GM19395 (cell line): ENCODE measurements at regions not wholly inside any gene's neighbourhood (a gene's known extent, or its start where the extent isn't known, plus 50 kb on each side); places are given as distances from the start of the nearest gene placed in this dataset.

ENCODE experiments used
- ATAC-seq: cut with Tn5 transposase; IDR thresholded peaks from one replicate; pipeline ENCODE4 v1.9.1; 2021; ENCODE audit warnings: mild to moderate bottlenecking, moderate library complexity; ENCODE audit not compliant: unreplicated experiment

DNA sequence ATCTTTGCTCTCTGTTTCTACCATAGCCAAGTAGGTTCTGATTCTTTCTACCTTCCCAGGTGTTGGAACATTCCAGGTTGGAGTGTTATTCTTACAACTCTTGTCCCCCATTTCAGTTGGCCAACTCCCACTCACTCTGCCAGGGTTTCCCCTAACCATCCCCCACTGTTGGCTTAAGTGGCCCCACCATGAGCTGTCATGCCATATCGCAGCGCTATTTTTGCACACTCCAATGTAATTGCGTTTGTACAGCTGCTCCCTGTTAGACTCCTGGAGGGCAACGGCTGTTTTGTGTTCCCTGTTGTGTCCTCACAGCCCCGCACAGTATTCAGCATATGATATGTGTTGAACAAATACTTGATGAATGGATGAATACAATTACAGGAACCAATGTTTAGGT, 117.7 kb upstream of the ETS2 start:
- ATAC-seq: no peak

DNA sequence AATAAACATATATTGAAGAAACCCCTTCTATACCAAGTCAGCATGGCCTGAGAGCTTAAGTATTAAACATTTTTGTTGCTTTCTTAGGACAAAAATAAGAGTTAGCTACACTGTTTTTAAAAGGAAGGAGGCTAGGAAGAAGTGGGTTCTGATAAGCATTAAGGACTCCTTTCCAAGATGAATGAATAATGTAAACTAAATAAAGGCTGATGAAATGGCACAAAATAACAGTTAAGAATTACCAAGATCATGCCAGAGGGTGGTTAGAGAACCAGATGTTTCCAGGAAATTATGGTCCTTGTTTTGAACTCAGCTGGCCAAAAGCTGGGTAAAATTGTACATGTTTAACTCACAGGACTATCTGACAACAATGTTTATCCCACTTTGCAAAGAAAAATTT, 114.1 kb upstream of the ETS2 start:
- no peak for ATAC-seq

DNA sequence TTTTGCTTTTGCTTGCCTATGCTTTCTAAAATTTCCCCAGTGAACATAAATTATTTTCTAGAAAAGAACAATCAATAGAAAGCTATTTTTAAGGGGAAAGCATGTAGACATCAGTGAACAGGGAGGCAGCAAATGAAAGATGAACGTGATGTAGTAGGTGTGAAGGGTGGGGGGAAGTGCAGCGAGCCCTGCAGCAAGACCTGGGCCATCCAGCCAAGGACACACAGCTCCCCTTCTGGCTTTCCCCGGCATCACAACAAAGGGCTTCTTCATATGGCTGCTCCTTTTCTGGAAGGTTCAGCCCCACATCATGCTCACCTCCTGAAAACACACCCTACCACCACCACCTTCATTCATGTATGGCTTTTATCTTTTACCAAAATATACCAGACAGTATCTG, 109.2 kb upstream of the ETS2 start:
- no peak for ATAC-seq

DNA sequence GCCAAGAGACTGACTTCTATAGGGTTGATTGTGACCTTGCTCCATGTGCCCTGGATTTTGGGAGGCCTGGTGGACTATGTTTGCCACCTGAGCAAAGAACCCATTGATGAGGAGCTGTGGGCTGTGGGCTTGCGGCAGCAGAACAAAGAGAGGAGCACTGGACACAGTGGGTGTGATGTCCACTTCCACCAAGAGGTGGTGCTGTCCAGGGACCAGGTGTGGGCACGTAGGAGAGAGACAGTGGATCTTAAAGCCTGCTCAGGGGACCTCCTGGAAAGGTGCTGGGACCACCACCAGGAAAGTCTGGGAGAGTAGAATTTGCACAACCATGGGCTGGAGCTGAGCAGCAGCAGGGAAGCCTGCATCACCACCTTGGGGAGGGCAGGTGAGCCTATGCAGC, 106.7 kb upstream of the ETS2 start:
- no peak for ATAC-seq

DNA sequence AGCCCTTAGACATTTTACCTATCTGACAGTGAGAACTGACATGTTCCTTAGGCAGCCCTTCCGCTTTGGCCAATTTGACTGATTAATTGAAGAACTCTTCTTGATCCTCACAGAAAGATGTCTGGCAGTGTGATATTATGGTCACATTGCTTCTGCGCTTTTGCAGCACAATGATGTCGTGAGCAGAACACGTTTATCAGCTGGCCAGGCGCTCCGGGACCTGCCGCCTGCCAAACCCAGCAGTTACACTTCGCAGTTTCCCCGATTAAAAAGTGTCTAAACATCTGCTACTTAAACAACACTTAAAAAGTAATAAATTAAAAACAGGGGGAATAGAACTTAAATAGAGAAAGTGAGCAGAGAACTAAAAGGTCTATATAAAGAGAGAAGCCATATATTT, 103.5 kb upstream of the ETS2 start:
- ATAC-seq: no peak

DNA sequence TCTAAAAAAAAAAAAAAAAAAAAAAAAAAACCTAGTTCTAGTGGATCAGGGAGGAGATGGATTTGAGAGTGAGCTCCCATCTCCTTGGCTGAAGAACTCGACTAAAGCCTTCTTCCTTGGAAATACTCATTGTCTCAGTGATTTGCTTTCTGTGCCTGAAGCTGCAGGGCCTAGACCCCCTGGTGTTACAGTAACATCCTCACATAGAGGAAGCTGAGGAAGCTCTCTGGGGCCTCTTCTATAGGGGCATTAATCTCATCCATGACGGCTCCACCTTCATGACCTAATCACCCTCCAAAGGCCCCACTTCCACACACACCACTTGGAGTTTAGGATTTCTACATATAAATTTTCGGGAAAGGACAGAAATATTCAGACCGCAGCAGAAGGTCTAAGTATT, 95.9 kb upstream of the ETS2 start:
- ATAC-seq: no peak

DNA sequence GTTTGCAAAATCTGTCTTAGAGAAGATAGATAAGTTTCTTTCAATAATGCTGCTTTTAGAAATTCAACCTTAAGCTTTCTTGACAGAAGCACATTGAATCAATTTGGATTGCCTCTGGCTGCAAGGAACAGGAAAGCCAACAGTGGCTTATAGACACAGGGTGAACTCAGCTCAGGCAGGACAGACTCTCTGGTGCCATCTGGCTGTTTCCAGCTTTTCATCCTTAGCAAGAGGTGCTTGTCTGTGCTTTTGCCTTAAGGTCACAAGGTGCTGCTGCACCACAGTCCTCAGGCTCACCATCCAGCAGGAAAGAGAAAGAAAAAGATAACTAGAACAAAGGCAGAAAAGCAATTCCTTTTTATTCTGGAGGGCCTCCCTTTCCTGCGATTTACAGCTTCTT, 93.7 kb upstream of the ETS2 start:
- ATAC-seq: no peak

DNA sequence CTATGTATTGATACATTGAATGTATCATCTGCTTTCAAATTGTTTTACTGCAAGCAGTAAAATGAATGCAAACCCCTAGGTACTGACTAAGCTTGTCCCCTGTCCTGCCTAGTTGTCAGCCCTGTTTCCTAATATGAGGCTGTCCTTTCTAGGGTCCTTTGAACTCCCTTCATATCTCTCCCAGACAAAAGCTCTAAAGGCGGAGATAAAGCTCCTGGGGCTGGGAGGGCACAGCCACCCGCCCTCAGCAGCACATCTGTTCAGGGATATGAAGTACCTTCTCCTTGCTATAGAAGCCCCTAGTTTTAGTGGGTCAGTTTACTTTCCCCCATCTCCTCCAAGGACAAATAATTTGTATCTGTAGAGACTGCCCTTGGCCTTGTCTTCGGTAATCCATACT, 93.1 kb upstream of the ETS2 start:
- ATAC-seq: no peak

DNA sequence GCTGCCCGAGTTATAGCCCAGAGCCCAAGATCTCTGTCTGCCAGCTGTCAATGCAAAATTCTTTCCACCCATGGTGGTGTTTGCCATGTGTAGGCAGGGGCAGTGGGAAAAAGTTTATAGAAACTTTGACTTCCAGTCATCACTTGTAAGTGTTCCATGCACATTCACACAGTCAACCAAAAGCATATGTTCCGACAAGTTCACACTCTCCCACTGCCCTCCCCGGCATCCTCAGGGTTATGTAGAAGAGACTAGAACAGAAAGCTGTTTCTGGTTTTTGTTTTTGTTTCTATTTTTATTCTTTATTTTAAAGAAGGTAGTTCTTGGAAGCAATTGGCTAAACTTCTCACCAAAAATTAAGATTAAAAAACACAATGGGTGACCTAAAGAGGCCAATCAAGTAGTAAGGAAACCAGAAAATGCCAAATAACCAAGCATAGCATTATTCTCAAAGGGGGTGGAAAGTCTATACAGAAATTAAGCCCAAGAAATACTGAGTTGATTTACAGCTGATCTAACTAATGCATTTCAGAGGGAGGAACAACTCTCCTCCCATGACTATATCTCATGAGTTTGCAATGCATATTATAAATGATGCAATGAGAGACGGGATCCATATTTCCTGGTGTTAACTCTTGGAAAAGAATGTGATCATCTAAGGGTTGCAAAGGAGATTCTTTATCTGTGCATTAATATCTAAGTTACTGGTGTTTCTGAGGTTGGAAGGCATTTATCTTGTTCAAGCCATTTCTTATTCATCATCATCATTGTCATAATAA, 91.5 kb upstream of the ETS2 start:
- no peak for ATAC-seq

DNA sequence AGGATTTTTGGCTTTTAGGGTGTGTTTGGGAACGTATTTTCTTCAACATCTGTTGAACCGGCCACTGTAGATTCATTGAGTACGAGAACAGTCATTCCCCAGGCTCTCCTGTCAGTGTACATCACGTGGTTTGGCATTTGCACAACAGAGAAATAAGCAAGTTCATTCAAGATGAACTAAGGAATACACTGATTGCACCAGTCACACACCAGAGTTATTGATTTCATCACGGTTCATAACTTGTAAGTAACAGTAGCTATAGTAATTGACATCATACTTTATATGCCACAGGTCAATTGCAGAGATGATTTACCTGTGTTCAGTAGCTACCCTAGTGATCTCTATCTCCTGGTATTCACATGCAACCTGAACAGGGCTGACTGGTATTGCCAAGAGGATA, 90.7 kb upstream of the ETS2 start:
- ATAC-seq: no peak

DNA sequence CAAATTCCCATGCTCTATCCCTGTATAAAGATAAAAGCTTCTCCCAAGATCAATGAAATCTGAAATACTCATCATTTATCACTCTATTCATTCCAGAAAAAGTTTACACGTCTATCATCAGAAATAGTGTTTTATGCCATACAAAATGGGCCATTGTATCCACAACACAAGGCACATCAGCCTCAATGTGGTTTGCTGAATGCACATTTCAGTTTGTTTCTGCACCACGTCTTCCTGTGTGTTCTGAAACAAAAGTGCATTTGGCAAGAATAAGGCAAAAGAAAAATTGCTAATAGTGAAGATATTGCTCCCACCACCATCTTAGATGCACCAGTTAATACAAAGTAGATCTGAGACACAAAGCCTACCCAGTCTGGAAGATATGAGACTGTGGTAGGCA, 89.6 kb upstream of the ETS2 start:
- ATAC-seq: no peak

DNA sequence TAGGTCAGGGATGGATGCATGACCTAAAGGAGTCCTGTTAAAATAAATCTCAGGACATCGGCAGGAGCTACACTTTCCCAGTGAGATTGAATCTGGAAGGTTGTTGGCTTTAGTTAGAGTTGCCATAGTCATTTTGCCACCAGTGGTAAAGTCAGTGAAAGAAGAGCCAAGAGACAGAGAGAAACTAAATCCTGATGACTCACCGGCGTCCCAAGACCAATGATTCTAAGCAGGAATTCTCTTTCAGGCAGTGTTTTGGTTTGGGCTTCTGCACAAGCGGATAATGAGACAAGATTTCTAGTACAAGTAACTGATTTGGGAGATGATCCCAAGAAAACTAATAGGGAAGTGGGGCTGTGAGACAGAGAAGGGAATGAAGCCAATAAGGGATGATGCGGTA, 88.8 kb upstream of the ETS2 start:
- no peak for ATAC-seq

DNA sequence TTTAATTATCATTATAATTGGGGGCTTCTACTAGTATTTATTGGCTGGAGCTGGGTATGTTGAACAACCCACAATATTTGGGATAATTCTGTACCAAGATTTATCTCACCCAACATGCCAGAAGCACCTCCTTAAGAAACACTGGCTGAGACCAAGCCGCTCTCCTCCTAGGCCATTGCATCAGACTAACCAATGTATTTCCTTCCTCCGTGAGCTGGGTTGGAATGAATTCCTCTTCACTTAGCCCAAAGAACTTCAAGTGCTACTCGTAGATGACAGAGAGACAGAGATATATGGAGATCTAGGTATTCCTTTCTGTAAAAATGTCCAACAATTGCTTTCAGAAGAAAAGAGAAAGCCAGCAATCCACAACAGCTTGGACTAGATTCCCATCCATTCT, 87.2 kb upstream of the ETS2 start:
- ATAC-seq: no peak

DNA sequence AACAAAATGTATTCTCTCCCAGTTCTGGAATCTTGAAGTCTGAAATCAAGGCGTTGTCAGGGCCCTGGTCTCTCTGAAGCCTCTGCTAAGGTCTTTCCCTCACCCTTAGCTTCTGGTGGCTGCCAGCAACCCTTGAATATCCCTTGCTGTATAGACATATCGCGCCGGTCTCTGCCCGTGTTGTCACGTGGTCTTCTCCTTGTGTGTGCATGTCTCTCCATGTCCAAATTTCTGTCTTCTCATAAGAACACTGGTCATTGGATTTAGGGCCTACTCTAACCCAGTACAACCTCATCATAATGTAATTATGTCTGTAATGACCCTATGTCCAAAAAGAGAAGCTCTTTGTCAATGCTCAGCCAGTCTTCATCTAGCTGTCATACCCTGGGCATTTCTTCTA, 85.7 kb upstream of the ETS2 start:
- no peak for ATAC-seq

DNA sequence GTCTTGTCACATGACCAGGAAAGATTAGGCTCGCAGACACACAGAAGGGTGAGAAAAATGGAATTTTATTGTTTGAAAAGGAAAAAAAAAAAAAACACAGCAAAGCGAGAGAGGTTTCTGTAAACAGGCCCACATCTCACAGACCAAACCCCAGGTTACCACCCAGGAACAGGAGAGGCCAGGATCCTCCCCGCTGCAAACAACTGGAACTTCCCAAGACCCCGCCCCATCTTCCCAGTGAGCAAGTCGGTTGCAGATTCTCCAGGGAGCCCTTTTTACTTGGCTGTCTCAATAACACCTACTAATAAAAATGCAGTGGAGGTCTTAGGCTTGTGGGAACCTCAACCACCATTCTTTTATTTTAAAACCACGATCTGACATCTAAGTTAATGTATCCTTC, 84.7 kb upstream of the ETS2 start:
- no peak for ATAC-seq

DNA sequence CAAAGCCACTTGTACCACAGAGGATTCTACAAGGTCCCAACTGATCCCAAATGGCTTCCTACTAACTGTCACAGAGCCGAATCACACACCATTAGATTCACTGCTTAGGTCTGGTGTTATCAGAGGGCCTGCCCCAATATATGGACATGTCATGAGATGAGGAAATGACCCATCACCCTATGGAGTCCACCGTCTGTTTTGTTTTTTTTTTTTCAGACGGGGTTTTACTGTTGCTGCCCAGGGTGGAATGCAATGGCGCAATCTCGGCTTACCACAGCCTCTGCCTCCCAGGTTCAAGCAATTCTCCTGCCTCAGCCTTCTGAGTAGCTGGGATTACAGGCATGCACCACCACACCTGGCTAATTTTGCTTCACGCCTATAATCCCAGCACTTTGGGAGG, 83.8 kb upstream of the ETS2 start:
- no peak for ATAC-seq

DNA sequence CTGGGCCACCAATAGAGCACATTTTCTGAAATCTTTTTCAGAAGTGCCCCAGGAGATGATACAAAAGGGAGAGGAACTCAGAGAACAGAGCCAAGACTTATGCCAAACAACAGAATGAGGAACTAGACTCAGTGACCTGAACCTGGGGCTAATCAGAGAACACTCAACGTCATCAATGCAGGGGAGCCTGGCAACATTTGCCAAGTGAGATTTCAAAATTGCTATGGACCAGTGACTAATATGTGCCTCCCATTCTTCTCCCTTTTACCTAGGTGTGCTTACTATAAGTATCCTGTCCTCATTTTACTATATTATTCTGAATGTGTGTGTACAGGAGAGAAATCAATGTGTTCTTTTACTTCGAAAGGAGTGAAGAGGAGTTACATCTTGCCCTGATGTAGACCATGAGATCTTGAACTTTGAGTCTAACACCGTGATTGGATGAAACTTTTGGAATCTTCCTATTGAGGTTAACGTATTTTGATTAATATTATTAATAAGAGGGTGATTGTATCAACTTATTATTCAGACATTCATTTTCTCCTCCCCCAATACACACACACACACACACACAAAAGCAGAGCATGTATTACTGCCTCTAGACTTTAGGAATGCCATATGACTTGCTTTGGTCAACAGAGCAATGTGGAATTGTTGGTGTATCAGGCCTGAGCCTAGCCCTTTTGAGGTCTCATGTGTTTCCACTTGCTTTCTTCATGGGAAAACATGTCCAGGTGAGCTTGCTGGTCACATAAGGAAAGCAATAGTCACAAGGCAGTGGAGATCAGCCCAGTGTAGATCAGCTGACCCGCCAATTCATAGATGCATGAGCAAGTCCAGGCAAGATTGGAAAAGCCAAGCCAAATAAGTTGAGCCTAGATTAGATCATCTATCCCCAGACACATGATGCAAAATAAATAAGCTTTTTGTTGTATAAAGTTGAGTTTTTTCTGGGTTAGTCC, 80.3 kb upstream of the ETS2 start:
- ATAC-seq: no peak

DNA sequence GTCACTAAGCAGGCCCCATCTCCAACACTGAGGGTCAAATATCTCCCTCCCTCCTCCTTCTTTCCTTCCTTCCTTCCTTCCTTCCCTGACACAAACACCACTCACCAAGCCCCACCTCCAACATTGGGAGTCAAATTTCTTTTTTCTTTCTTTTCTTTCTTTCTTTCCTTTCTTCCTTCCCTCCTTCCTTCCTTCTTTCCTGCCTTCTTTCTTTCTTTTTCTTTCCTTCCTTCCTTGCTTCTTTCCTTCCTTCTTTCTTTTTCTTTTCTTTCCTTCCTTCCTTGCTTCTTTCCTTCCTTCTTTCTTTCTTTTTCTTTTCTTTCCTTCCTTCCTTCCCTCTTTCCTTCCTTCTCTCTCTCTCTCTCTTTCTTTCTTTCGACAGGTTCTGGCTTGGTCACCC, 79.2 kb upstream of the ETS2 start:
- no peak for ATAC-seq

DNA sequence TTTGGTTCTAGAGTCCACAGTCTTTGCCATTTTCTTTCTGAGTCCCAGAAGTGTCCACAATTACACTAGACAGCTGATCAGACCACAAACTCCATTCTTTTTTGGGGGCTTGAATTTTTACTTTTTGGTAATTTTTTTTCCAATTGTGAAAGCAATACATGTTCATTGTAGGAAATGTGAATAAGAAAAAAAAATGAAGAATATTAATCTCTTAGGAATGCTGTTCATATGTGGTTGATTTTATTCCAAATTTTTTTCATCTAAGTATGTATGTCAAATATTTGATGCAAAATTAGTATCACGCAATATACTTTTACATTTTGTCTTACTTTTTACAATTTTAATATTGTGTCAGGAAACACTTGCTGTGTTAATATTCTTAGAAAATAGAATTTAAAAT, 76.4 kb upstream of the ETS2 start:
- ATAC-seq: no peak

DNA sequence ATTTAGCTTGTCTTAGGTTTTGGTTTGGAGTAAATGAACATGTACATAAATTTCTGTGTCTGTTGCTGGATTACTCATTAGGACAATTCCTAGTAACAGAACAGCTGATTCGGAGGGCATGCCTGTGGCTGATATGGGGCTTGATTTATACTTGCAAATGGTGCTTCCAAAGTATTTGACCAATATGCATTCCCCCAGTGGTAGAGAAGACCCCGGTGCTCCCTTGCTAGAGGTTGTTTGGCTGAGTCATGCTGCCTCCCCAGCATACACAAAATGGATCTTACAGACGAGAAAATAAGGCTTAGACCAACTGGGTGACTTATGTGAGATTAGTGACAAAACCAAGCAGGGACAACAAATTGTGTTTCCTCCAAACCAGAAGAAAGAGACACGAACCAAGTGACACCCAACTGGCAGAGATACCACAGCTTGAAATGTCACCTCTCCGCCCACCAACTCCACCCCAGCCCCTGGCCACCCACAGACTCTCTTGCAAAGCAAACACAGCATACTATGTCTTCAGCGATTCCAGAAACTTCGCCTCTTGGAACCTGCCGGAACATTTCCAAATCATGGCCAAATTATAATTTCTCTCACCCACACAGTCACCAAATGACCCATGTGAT, 75.9 kb upstream of the ETS2 start:
- ATAC-seq: no peak

DNA sequence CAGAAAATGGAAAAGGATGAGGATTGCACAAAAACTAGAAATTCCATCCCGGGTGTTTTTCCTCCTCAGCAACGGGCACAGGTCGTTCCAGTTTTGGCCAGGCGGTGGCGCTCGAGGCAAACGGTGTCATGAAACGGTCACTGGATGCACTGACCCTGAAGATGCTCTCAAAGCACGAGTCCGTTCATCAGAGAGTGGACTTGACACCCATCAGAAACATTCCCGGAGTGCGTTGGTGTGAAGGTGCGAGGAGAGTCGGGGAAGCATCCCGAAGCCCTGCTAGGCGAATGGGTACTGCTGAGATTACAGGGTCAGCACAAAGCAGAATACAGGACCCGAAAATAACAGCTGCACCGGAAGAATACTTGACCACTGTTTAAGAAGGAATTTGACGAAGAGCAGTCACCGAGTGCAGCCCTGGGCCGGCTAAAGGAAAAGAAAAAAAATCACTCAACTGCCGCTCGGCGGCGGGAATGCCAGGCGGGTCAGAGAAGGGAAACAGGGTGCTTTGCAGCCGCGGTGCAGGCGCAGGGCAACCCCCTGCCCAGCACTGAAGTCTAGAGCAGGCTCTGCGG, 71.7 kb upstream of the ETS2 start:
- no peak for ATAC-seq
